ENCODE measurements at regions not wholly inside any gene's neighbourhood (a gene's known extent, or its start where the extent isn't known, plus 50 kb on each side); places are given as distances from the start of the nearest gene placed in this dataset.

- no peak for DNase-seq
Observed at GRCh38 chr3:31008994-31009393, 114.5 kb upstream of the GADL1 start.

GRCh38 chr3:31009881-31010280 is 115.4 kb upstream of the GADL1 start:
- no peak for DNase-seq

- DNase-seq: no peak
Observed at GRCh38 chr3:31010491-31010890, 116.0 kb upstream of the GADL1 start.

DNA sequence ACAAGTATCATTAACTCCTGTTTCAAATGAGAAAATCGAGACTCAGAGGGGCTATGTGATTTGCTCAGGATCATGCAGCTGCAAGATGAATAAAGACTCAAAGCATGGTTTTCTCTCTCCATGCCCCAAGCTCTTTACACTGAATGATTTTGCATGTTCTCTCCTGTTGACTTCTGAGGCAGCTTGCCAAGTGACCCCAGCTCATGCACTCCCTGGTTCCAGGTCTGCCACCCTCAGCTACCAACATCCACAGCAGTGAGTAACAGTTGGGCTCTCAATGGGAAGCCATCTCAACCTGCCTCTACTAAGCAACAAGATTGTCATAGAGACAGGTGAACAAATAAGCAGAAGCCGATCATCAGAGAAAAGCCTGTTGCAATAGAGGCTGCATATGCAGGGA is 116.9 kb upstream of the GADL1 start:
- no peak for DNase-seq

GRCh38 chr3:31013090-31013489 is 118.6 kb upstream of the GADL1 start:
- DNase-seq: no peak

GRCh38 chr3:31013843-31014242 is 119.4 kb upstream of the GADL1 start:
- DNase-seq: no peak

GRCh38 chr3:31014317-31015040 is 120.0 kb upstream of the GADL1 start:
- no peak for DNase-seq

- no peak for DNase-seq
Observed at GRCh38 chr3:31016196-31016595, 121.7 kb upstream of the GADL1 start.

DNA sequence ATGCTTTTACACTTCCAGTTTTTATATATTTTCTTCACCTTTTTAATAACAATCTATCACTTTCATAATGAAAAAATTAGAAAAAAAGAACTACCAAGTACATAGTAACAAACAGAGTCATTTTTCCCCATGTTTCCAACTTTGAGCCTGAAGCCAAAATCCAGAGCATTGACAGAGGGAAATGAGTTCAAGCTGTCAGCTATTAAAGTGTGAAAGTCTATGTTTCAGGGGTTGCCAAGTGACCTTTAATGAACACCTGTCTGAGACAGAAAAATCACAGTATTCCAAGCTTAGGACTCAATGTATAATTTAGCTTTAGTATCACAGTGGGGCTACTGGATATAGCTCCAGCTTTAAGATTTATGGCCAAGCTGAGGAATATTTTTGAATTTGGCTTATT is 128.3 kb upstream of the GADL1 start:
- DNase-seq: no peak

DNA sequence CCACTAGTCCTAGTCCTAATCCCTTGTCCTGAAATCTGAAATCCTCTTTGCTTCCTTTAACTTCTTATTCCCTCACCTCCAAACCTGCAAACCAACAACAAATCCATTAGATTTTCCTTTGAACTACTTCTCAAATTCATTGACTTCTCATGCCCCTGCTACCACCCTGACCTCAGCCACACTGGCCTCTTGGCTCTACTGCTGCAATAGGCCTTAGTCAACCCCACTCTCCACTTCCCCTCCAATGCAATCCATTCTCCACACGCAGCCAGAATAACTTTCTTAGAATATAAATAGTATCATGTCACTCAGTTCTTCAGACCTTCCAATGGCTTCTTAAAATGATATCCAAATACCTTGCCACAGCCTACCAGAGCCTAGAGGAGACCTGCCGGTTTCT is 131.1 kb upstream of the GADL1 start:
- no peak for DNase-seq

DNA sequence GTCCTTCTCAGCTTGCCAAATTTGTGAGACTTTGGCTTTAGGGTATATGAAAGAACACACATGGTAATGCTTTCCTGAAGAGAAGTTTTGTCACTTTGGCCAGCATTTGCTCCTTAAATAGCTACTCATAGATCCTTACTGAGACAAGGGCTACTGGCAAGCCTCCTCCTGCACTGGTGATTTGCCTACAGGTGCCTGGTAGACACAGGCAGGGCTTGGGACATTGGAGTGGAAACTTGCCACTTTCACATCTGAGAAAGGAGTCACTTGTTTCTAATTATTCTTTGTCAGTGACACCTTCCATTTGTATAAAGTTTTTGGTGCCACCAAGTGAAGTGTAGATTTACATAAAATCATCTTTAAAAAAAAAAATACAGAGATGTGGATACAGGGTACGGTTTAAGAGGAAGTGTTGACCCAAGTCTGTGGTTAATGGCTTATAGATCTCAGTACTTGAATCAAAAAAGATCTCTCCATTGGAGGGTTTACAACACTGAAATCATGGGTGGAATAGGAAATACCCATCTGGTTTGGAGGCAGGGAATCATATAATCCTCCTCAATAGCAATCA is 132.8 kb upstream of the GADL1 start:
- DNase-seq: no peak

DNA sequence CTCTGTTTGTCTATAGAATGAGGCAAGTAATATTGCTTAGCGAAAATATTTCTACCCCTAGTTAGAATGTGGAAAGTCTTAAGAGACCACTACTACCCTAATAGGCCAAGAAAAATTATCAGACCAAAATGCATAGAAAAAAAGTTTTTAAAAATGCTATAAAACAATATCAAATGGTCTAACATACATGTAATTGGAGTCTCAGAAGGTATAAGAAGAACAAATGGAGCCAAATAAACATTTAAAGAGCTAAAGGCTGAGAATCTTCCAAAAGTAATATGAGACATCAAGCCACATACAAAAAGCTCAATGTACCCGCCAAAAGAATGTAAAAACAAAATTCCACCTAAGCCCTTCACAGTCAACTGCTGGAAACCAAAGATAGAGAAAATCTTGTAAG is 133.5 kb upstream of the GADL1 start:
- no peak for DNase-seq

- no peak for DNase-seq
Observed at GRCh38 chr3:31028766-31029165, 134.3 kb upstream of the GADL1 start.

DNA sequence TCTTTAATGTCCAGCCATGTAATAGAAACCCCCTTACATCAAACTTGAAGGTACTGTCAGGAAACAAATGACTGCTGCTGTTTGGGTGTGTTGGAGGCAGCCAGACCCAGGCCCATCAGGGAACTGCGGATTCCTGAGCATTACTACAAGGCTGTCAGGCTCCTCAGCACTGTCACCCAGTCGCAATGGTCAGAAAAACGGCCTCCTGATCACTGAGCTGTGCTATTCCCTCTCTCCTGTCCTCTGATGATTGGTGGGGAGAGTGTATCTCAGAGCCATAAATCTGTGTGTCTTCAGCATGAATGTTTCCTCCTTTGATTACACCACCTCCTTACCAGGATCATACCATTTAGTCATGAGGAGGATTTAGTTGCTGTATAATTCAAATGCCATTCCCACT is 135.2 kb upstream of the GADL1 start:
- DNase-seq: no peak

DNA sequence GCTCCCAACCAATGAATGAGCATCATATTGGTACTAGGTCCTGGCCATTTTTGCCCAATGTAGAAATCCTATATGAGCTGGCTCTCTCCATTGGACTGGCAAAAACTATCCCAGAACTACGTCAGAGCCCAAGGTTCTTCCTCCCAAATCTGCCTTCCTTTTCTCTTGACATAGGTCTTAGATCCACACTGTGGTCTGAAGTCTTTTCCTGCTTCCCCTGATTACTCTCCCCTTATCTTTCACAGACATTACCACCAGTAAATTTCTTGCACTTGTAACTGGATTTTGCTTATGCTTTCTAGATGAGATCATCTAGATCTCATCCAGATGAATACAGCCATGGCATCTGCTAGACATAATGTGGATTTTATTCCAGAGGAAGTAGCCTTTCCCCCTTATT is 141.2 kb upstream of the GADL1 start:
- no peak for DNase-seq

DNA sequence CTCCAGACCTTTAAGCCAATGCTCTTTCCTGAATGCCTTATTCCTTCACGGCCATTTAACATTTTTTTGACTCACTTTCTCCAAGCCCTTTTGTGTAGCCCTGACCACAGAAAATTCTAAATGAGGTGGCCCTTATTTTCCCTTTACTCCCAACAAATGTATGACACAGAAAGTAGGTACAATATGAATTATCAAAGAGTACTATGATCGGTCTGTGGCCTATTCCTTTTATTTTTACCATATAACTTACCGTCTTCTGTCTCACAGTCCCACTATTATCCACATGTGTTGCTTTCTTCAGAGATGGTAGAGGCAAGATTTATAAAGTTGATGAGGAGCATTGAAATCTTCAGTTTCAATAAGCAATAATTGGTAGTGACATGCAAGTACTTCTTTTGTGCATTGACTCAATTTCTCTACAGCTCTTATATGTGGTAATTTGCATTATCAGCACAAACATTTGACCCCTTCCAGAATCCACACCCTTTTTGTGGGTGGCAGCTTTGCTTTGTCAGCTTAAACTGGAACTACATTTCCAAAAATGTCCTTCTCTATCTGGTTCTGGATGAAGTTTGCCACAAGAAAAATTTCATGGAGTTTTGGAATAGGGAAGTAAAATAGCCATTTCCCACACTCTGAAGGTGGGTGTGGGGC is 143.8 kb upstream of the GADL1 start:
- DNase-seq: no peak

DNA sequence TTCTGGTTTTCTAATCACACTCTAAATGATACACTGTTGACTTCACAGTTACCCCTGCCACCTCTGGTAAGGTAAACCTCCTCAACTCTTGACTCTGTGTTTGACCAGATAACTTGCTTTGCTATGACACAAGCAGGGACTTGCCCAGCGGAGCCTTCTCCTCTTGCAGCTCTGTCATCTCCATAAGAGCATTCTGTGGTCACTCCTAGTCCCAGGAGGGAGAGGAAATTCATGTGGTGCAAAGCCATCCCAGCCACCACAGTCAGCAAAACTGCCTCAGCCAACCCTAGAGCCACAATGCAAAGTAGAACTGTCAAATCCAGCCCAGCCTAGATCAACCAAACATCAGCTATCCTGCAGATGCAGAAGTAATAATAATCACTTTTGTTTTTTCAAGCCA is 144.7 kb upstream of the GADL1 start:
- no peak for DNase-seq

DNA sequence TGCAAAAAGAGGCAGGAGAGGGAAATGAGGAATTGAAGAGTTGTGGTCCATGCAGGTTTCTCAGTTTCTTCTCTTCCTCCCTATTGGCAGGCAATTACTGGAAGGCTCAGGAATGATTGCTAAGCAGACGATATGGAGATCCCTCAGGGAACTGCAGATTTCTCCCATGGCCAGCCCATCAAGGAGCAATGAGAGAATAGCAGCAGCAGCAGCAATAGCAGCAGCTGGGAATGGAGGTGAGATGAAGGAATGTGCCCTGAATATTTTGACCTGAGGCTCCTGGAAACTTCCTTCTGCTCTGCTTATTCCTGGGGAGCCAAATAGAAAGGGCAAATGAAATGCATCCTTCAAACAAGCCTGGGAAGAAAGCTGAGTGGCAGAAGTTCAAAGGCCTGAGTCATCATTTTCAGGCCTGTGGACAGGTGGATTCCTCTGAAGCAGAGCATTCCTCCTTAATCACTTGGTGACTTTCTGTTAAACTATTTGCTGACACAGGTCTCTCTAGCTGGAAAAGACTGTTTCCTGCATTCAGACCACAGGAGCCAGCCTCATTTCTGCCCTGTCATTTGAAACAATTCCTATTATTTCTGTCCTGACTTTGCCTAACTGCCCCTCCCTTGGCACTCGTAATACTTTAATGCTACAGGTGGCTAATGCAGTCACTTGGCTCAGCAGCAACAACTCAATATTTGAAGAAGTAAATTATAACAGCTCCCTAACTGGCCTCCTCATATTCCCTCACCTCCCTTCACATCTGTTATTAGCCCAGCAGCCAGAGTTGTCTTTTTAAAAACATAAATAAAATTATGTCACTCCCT is 146.9 kb upstream of the GADL1 start:
- DNase-seq: no peak

- no peak for DNase-seq
Observed at GRCh38 chr3:31043184-31043819, 148.8 kb upstream of the GADL1 start.

DNA sequence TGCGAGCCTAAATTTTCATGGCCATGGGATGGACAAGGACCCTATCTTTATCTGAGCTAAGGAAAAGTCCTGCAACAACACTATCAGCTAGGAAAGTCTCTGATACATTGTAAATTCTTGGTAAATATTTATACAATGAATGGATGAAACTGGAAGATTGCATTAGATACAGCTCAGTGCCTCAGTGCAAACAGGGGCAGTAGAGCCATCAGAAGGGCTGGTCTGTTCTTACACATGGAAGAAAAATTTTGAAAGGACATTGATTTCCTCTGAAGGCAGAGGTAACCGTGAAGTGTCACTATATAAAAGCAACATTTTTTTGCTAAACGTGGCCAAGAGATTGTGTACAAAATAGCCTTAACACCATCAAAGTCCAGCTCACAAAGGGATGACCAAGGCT is 153.2 kb upstream of the GADL1 start:
- no peak for DNase-seq

DNA sequence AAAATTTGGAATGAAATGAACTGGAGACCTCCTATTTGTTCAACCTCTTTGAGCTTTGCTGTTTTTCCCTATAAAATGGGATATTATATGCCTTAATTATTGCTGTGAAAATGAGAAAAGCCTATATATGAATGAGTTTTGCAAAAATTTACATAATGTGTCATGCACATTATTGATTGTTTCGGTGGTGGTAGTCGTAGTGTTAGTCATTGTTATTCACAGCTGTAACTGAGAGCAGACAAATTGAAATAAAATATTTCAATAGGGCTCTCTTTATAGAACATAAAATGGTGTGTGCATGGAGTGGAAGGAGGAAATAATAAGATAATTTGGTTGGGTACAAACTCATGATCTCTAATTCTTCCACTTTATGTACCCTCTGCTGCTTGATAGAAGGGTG is 153.7 kb upstream of the GADL1 start:
- no peak for DNase-seq

GRCh38 chr3:31050296-31050695 is 155.8 kb upstream of the GADL1 start:
- DNase-seq: no peak

DNA sequence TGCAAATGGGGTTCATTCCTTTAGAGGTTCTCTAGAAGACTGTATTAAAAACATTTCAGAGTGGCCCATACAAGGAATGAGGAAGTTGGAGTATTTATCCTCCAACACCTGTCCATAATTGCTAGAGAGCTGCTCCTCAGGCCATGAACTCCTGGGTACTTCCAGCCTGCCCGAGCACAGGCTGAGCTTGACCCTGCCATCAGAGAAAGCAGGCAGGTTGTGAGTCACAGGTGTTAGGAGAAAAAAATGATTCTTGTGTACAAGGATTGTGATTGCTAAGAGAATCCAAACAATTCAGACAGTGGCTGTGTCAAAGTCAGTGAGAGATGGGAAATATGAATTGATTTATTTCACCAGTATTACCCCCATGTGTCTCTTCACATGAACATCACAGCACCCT is 156.8 kb upstream of the GADL1 start:
- no peak for DNase-seq

Data from CD4-positive, alpha-beta T cell treated with Interleukin-12 subunit alpha and Interleukin-12 subunit beta, for 1 hour (primary cell).